ENCODE measurements at regions not wholly inside any gene's neighbourhood (a gene's known extent, or its start where the extent isn't known, plus 50 kb on each side); places are given as distances from the start of the nearest gene placed in this dataset.

GRCh38 chr6:1500913-1501312, 108.8 kb upstream of the FOXC1 start:
- TF ChIP-seq CTCF (IDR thresholded peaks at IDR 0.05; ENCODE audit: insufficient read depth, low read length, severe bottlenecking), result no peak
- Histone ChIP-seq H3K27me3 (ENCODE audit: control insufficient read depth, insufficient read depth, low read length) (peaks cover 2% of the 10 kb centered on the region), H3K4me3 (ENCODE audit: low read depth, low read length) (no peak overlapping the region), H3K36me3 (ENCODE audit: control insufficient read depth, insufficient read depth, low read length) (no peaks in the 10 kb centered on the region)
- FAIRE-seq (no peak), DNase-seq (ENCODE audit: low read depth) (no peak)

- H3K27me3 ChIP-seq (ENCODE audit: control insufficient read depth, insufficient read depth, low read length), result peaks cover 2% of the 10 kb centered on the region
- no peaks in the 10 kb centered on the region for H3K36me3 ChIP-seq (ENCODE audit: control insufficient read depth, insufficient read depth, low read length)
- TF ChIP-seq CTCF (IDR thresholded peaks at IDR 0.05; ENCODE audit: insufficient read depth, low read length, severe bottlenecking), result no peak
- no peak overlapping the region for H3K4me3 ChIP-seq (ENCODE audit: low read depth, low read length)
- no peak for DNase-seq (ENCODE audit: low read depth)
- peak; percentile 7 for FAIRE-seq
Observed at GRCh38 chr6:1502041-1502440, 107.7 kb upstream of the FOXC1 start.

GRCh38 chr6:1503811-1504210, 105.9 kb upstream of the FOXC1 start:
- FAIRE-seq (no peak), DNase-seq (ENCODE audit: low read depth) (no peak)
- Histone ChIP-seq H3K36me3 (ENCODE audit: control insufficient read depth, insufficient read depth, low read length) (no peaks in the 10 kb centered on the region), H3K27me3 (ENCODE audit: control insufficient read depth, insufficient read depth, low read length) (peaks cover 2% of the 10 kb centered on the region), H3K4me3 (ENCODE audit: low read depth, low read length) (no peak overlapping the region)
- TF ChIP-seq CTCF (IDR thresholded peaks at IDR 0.05; ENCODE audit: insufficient read depth, low read length, severe bottlenecking), result no peak

GRCh38 chr6:1504465-1504864, 105.2 kb upstream of the FOXC1 start:
- Histone ChIP-seq H3K4me3 (ENCODE audit: low read depth, low read length) (no peak overlapping the region), H3K27me3 (ENCODE audit: control insufficient read depth, insufficient read depth, low read length) (peaks cover 2% of the 10 kb centered on the region), H3K36me3 (ENCODE audit: control insufficient read depth, insufficient read depth, low read length) (no peaks in the 10 kb centered on the region)
- DNase-seq (ENCODE audit: low read depth) (no peak), FAIRE-seq (no peak)
- no peak for TF ChIP-seq CTCF (IDR thresholded peaks at IDR 0.05; ENCODE audit: insufficient read depth, low read length, severe bottlenecking)

DNA sequence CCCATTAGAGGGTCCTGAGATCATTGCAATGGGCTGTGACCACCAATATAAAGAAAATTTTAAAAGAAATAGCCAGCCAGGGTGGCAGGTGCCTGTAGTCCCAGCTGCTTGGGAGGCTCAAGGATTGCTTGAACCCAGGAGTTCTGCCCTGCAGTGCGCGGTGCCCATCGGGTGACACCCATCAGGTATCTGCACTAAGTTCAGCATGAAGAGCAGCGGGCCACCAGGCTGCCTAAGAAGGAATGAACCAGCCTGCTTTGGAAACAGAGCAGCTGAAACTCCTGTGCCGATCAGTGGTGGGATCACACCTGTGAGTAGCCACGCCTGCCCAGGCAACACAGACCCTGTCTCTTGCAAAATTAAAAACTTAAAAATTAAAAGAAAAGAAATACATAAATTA, 102.5 kb upstream of the FOXC1 start:
- TF ChIP-seq CTCF (IDR thresholded peaks at IDR 0.05; ENCODE audit: insufficient read depth, low read length, severe bottlenecking), result no peak
- FAIRE-seq, result no peak

DNA sequence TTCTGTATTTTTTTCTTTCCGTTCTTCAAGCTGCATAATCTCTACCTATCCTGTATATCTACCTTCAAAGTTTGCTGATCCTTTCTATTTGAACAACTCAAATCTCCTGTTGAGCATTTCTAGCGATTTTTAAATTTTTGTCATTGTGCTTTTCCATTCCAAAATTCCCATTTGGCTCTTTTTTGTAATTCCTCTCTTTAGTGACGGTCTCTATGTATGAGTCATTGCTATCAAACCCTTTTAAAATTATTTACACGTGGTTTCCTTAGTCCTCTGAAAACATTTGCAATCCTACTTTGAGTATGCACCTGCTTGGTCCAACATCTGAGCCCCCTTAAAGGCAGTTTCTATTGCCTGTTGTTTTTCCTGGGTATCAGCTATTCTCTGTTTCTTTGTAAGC, 100.5 kb upstream of the FOXC1 start:
- H3K4me3 ChIP-seq (ENCODE audit: low read depth, low read length), result no peak overlapping the region
- no peak for TF ChIP-seq CTCF (IDR thresholded peaks at IDR 0.05; ENCODE audit: insufficient read depth, low read length, severe bottlenecking)
- H3K27me3 ChIP-seq (ENCODE audit: control insufficient read depth, insufficient read depth, low read length), result peaks cover 4% of the 10 kb centered on the region
- no peak for DNase-seq (ENCODE audit: low read depth)
- FAIRE-seq, result no peak
- H3K36me3 ChIP-seq (ENCODE audit: control insufficient read depth, insufficient read depth, low read length), result no peaks in the 10 kb centered on the region

More for the DNA sequence above, 102.5 kb upstream of the FOXC1 start:
- no peaks in the 10 kb centered on the region for H3K36me3 ChIP-seq (ENCODE audit: control insufficient read depth, insufficient read depth, low read length)
- H3K4me3 ChIP-seq (ENCODE audit: low read depth, low read length), result no peak overlapping the region
- peaks cover 4% of the 10 kb centered on the region for H3K27me3 ChIP-seq (ENCODE audit: control insufficient read depth, insufficient read depth, low read length)
- no peak for DNase-seq (ENCODE audit: low read depth)
